HCT116 (cell line): ENCODE measurements at regions not wholly inside any gene's neighbourhood (a gene's known extent, or its start where the extent isn't known, plus 50 kb on each side); places are given as distances from the start of the nearest gene placed in this dataset.

ENCODE experiments used
- ATAC-seq: fragments of 200-7000 bp; cut with Tn5 transposase; 2 replicates; pipeline ENCODE4 v1.9.1; 2020; ENCODE audit warnings: mild to moderate bottlenecking, moderate library complexity
- BruUV-seq: library from RNA; stranded (reverse); fragments of 400-500 nt; replicated peaks from 2 replicates; lab custom pipeline; 2021; lab: Mats Ljungman, UMichigan
- CTCF ChIA-PET: fragments of 300-600 bp; sonication (Branson Sonifier 250); formaldehyde crosslinking; loops from one replicate; lab custom pipeline; 2021; ENCODE audit warnings: antibody characterized with exemption; lab: Charles Lee
- POLR2A ChIA-PET: fragments of 300-600, 350-600 bp; sonication (Branson Sonifier 250); formaldehyde crosslinking; loops from one replicate; lab custom pipeline; 2021; ENCODE audit warnings: antibody characterized with exemption; lab: Charles Lee
- RAD21 ChIA-PET, 2 experiments: fragments of 300-600 bp; sonication (Branson Sonifier 250); formaldehyde crosslinking; loops; one replicate each; lab custom pipeline; 2023; ENCODE audit warnings: low total read pairs in 2 of 2; ENCODE audit not compliant: uncharacterized antibody in 2 of 2, unreplicated experiment in 2 of 2, low non-redundant PET in 1 of 2; lab: Charles Lee
- DNase-seq: peaks from one replicate; pipeline ENCODE4 v3.0.0-alpha.2; 2010; ENCODE audit warnings: low read depth, low spot score
- H2AFZ ChIP-seq: fragments of 200-600 bp; shearing (Covaris generic), sonication (generic); 2 replicates; pipeline ENCODE4 v1.6.1; 2017; ENCODE audit warnings: low read depth, mixed run types, mixed read lengths, antibody characterized with exemption, low read length; ENCODE audit not compliant: poor library complexity, severe bottlenecking
- H3K27ac ChIP-seq: 2 replicates; pipeline ENCODE4 v1.5.1; 2012; ENCODE audit warnings: low read depth, low read length
- H3K27me3 ChIP-seq: fragments of 200-600 bp; sonication (generic); 2 replicates; pipeline ENCODE4 v1.6.1; 2016; ENCODE audit warnings: mixed run types, low read length, mixed read lengths; ENCODE audit not compliant: insufficient read depth
- H3K36me3 ChIP-seq, 2 experiments: fragments of 200-500 bp in 1 of 2; fragments of 200-600 bp in 1 of 2; sonication (Bioruptor generic) in 1 of 2; sonication (generic) in 1 of 2; 2 replicates each; pipeline versions ENCODE4 v1.5.1 to v1.6.1; 2014 to 2016; ENCODE audit warnings: low read length in 2 of 2, inconsistent platforms in 1 of 2, mixed read lengths in 1 of 2, mixed run types in 1 of 2; ENCODE audit not compliant: insufficient read depth in 2 of 2, control insufficient read depth in 1 of 2
- H3K4me1 ChIP-seq, 2 experiments: fragments of 200-600 bp in 1 of 2; sonication (generic) in 1 of 2; 2 replicates each; pipeline versions ENCODE4 v1.5.1 to v1.6.1; 2012 to 2017; ENCODE audit warnings: low read length in 2 of 2, inconsistent platforms in 1 of 2, mild to moderate bottlenecking in 1 of 2, mixed read lengths in 1 of 2, mixed run types in 1 of 2, moderate library complexity in 1 of 2; ENCODE audit not compliant: insufficient read depth in 2 of 2, control insufficient read depth in 1 of 2
- H3K4me2 ChIP-seq: fragments of 200-600 bp; sonication (generic); 2 replicates; pipeline ENCODE4 v1.6.1; 2017; ENCODE audit warnings: mixed run types, low read length, mixed read lengths
- H3K4me3 ChIP-seq, 2 experiments: fragments of 200-600 bp in 1 of 2; sonication (generic) in 1 of 2; replicated peaks in 1 of 2; 2 replicates each; pipeline ENCODE4 v1.5.1; 2011 to 2016; ENCODE audit warnings: low read length in 2 of 2, control low read depth in 1 of 2, low read depth in 1 of 2, mild to moderate bottlenecking in 1 of 2, mixed read lengths in 1 of 2, mixed run types in 1 of 2
- H3K79me2 ChIP-seq: fragments of 200-600 bp; sonication (generic); 2 replicates; pipeline ENCODE4 v1.6.1; 2017; ENCODE audit warnings: mild to moderate bottlenecking, mixed run types, low read length, moderate library complexity, mixed read lengths; ENCODE audit not compliant: insufficient read depth
- H3K9ac ChIP-seq: fragments of 200-600 bp; sonication (generic); 2 replicates; pipeline ENCODE4 v1.6.1; 2016; ENCODE audit warnings: low read length, mixed read lengths
- H3K9me2 ChIP-seq: fragments of 200-600 bp; sonication (generic), shearing (Covaris generic); 2 replicates; pipeline ENCODE4 v1.6.1; 2017; ENCODE audit warnings: mixed run types, mild to moderate bottlenecking, moderate library complexity; ENCODE audit not compliant: insufficient read depth
- H3K9me3 ChIP-seq, 2 experiments: fragments of 200-500 bp in 1 of 2; fragments of 200-600 bp in 1 of 2; sonication (Bioruptor generic) in 1 of 2; sonication (generic) in 1 of 2; 2 replicates each; pipeline ENCODE4 v1.6.1; 2014 to 2017; ENCODE audit warnings: low read length in 2 of 2, mixed read lengths in 2 of 2, inconsistent platforms in 1 of 2, low read depth in 1 of 2, mild to moderate bottlenecking in 1 of 2, mixed run types in 1 of 2, moderate library complexity in 1 of 2; ENCODE audit not compliant: control insufficient read depth in 1 of 2, insufficient read depth in 1 of 2
- H4K20me1 ChIP-seq: fragments of 200-600 bp; sonication (generic), shearing (Covaris generic); 2 replicates; pipeline ENCODE4 v1.6.1; 2017; ENCODE audit warnings: mixed run types, mild to moderate bottlenecking, moderate library complexity; ENCODE audit not compliant: insufficient read depth
- ATF3 ChIP-seq: IDR thresholded peaks from 2 replicates; pipeline ENCODE4 v1.6.1; 2012
- CTCF ChIP-seq, 3 experiments: fragments of 200-600 bp in 1 of 3; sonication (generic) in 1 of 3; IDR thresholded peaks in 2 of 3; conservative IDR thresholded peaks in 1 of 3; 2 replicates each; pipeline ENCODE4 v1.5.1; 2012 to 2017; ENCODE audit warnings: low read depth in 2 of 3, low read length in 2 of 3, antibody characterized with exemption in 1 of 3, borderline replicate concordance in 1 of 3, control low read depth in 1 of 3, mild to moderate bottlenecking in 1 of 3, mixed read lengths in 1 of 3, mixed run types in 1 of 3, moderate library complexity in 1 of 3; ENCODE audit not compliant: insufficient read depth in 1 of 3
- EGR1 ChIP-seq: IDR thresholded peaks from 2 replicates; pipeline ENCODE4 v1.6.1; 2012; ENCODE audit warnings: low read depth
- FOSL1 ChIP-seq: IDR thresholded peaks from 2 replicates; pipeline ENCODE4 v1.6.1; 2012; ENCODE audit warnings: low read depth
- POLR2A ChIP-seq: IDR thresholded peaks from 2 replicates; pipeline ENCODE4 v1.7.0; 2011; ENCODE audit warnings: borderline replicate concordance; ENCODE audit not compliant: insufficient read depth, insufficient read length; ENCODE audit errors: extremely low read depth
- RAD21 ChIP-seq: IDR thresholded peaks from 2 replicates; pipeline ENCODE4 v1.6.1; 2012; ENCODE audit warnings: low read depth, mild to moderate bottlenecking
- SIN3A ChIP-seq: IDR thresholded peaks from 2 replicates; pipeline ENCODE4 v1.6.1; 2012; ENCODE audit warnings: low read depth
- YY1 ChIP-seq: IDR thresholded peaks from 2 replicates; pipeline ENCODE4 v1.6.1; 2011; ENCODE audit warnings: low read length, low read depth, moderate library complexity, mild to moderate bottlenecking; ENCODE audit not compliant: insufficient replicate concordance; ENCODE audit errors: extremely low read depth
- ZBTB33 ChIP-seq: IDR thresholded peaks from 2 replicates; pipeline ENCODE4 v1.6.1; 2011; ENCODE audit warnings: mild to moderate bottlenecking, low read length, moderate library complexity; ENCODE audit not compliant: insufficient replicate concordance; ENCODE audit errors: extremely low read depth
- ZNF274 ChIP-seq: fragments of 200-500 bp; sonication (Bioruptor generic); IDR thresholded peaks from 2 replicates; pipeline ENCODE4 v1.6.1; 2014; ENCODE audit warnings: mild to moderate bottlenecking, low read depth, low read length, inconsistent platforms
- intact Hi-C: fragments of 100-400 bp; cut with micrococcal nuclease; formaldehyde crosslinking; loops from 2 replicates; pipeline ENCODE4 v1.10.0; 2022

- Histone ChIP-seq H3K36me3 (no peaks in the 10 kb centered on the region), H4K20me1 (no peaks in the 10 kb centered on the region), H3K9me2 (no peaks in the 10 kb centered on the region), H2AFZ (no peak overlapping the region), H3K4me1 (0 out of 4 replicates have a peak, but pooled peaks cover 0 to under 1% of the 10 kb centered on the region in 2 experiments), H3K4me2 (no peak overlapping the region), H3K9ac (no peak overlapping the region), H3K9me3 (no peaks in the 10 kb centered on the region), H3K27ac (no peak overlapping the region), H3K79me2 (no peaks in the 10 kb centered on the region), H3K27me3 (no peaks in the 10 kb centered on the region), H3K4me3 (no peak overlapping the region)
- intact Hi-C loops, result no loop called here
- TF ChIP-seq RAD21, result no peak
- no peak for TF ChIP-seq POLR2A
- TF ChIP-seq SIN3A, result no peak
- TF ChIP-seq EGR1, result no peak
- no peak for TF ChIP-seq ZBTB33
- no peak for TF ChIP-seq FOSL1
- no peak for TF ChIP-seq ATF3
- no peak for TF ChIP-seq CTCF (IDR thresholded peaks at IDR 0.05 in 2 of 3, conservative IDR thresholded peaks at IDR 0.05 in 1 of 3; ENCODE audit: borderline replicate concordance in 1 of 3, insufficient read depth in 1 of 3, low read depth in 2 of 3, low read length in 2 of 3)
- TF ChIP-seq YY1, result no peak
- no peak for TF ChIP-seq ZNF274
- no TSS peak for BruUV-seq
- ATAC-seq, result no peak
- POLR2A ChIA-PET, result no interaction called here
- RAD21 ChIA-PET, result no interaction called here
- no peak for DNase-seq
- CTCF ChIA-PET, result no interaction called here
Observed at GRCh38 chr13:31064636-31065035, 97.1 kb downstream of the HSPH1 start.
